IMR-90 (cell line): ENCODE measurements at regions not wholly inside any gene's neighbourhood (a gene's known extent, or its start where the extent isn't known, plus 50 kb on each side); places are given as distances from the start of the nearest gene placed in this dataset.

Experiments used
- ATAC-seq: fragments of 200-7000 bp; cut with Tn5 transposase; 2 replicates; pipeline ENCODE4 v1.9.1; 2020; ENCODE audit warnings: low read depth, mild to moderate bottlenecking, moderate library complexity
- BruUV-seq: library from RNA; stranded (reverse); fragments of 400-500 nt; replicated peaks from 2 replicates; lab custom pipeline; 2021; lab: Mats Ljungman, UMichigan
- CTCF ChIA-PET: fragments of 300-600 bp; formaldehyde crosslinking; extraction: SDS; loops from one replicate; lab custom pipeline; 2021; ENCODE audit warnings: antibody characterized with exemption; lab: Yijun Ruan, JAX
- POLR2A ChIA-PET: fragments of 300-600 bp; sonication (Branson Sonifier 250); formaldehyde crosslinking; loops from one replicate; lab custom pipeline; 2022; ENCODE audit warnings: antibody characterized with exemption; ENCODE audit not compliant: unreplicated experiment; lab: Charles Lee
- DNase-seq: peaks from one replicate; pipeline ENCODE4 v3.0.0; 2013
- H2AFZ ChIP-seq: replicated peaks from 2 replicates; pipeline ENCODE3; 2013; ENCODE audit warnings: low read length, mild to moderate bottlenecking; ENCODE audit not compliant: poor library complexity
- H2AK5ac ChIP-seq: 2 replicates; pipeline ENCODE4 v1.6.1; 2013; ENCODE audit warnings: low read depth, low read length, inconsistent platforms
- H2AK9ac ChIP-seq: replicated peaks from 2 replicates; pipeline ENCODE3; 2013; ENCODE audit warnings: mild to moderate bottlenecking, low read depth, low read length, moderate library complexity; ENCODE audit not compliant: poor library complexity
- H2BK120ac ChIP-seq: 2 replicates; pipeline ENCODE4 v1.6.1; 2013; ENCODE audit warnings: low read depth, low read length, inconsistent platforms
- H2BK15ac ChIP-seq: 3 replicates; pipeline ENCODE4 v1.6.1; 2013; ENCODE audit warnings: low read depth, low read length, inconsistent platforms
- H2BK20ac ChIP-seq: 2 replicates; pipeline ENCODE4 v1.6.1; 2013; ENCODE audit warnings: low read depth, mild to moderate bottlenecking, inconsistent platforms, low read length, moderate library complexity
- H2BK5ac ChIP-seq: 2 replicates; pipeline ENCODE4 v1.6.1; 2013; ENCODE audit warnings: mild to moderate bottlenecking, low read depth, low read length, inconsistent platforms; ENCODE audit not compliant: poor library complexity, severe bottlenecking
- H3K14ac ChIP-seq: replicated peaks from 2 replicates; pipeline ENCODE4 v1.6.1; 2013; ENCODE audit warnings: low read depth, low read length, inconsistent platforms
- H3K18ac ChIP-seq: 2 replicates; pipeline ENCODE4 v1.6.1; 2013; ENCODE audit warnings: low read depth, low read length, control low read depth
- H3K23ac ChIP-seq: 2 replicates; pipeline ENCODE4 v1.6.1; 2013; ENCODE audit warnings: low read depth, low read length, inconsistent platforms
- H3K27ac ChIP-seq: 2 replicates; pipeline ENCODE4 v1.5.1; 2013; ENCODE audit warnings: mild to moderate bottlenecking, control low read depth, low read length; ENCODE audit not compliant: insufficient read depth
- H3K27me3 ChIP-seq: 2 replicates; pipeline ENCODE4 v1.6.1; 2013; ENCODE audit warnings: low read length; ENCODE audit not compliant: control insufficient read depth, insufficient read depth
- H3K36me3 ChIP-seq: 2 replicates; pipeline ENCODE4 v1.6.1; 2013; ENCODE audit warnings: low read length, mixed read lengths; ENCODE audit not compliant: control insufficient read depth, insufficient read depth
- H3K4ac ChIP-seq: 2 replicates; pipeline ENCODE4 v1.6.1; 2013; ENCODE audit warnings: low read depth, low read length, inconsistent platforms
- H3K4me1 ChIP-seq: 2 replicates; pipeline ENCODE4 v1.6.1; 2013; ENCODE audit warnings: low read length, mixed read lengths; ENCODE audit not compliant: control insufficient read depth, insufficient read depth
- H3K4me2 ChIP-seq: 2 replicates; pipeline ENCODE4 v1.6.1; 2013; ENCODE audit warnings: low read depth, mild to moderate bottlenecking, control low read depth, low read length, moderate library complexity
- H3K4me3 ChIP-seq: 2 replicates; pipeline ENCODE4 v1.5.1; 2013; ENCODE audit warnings: low read depth, mild to moderate bottlenecking, control low read depth, low read length, moderate library complexity; ENCODE audit not compliant: insufficient read depth
- H3K56ac ChIP-seq: 2 replicates; pipeline ENCODE4 v1.6.1; 2013; ENCODE audit warnings: low read length, inconsistent platforms; ENCODE audit not compliant: insufficient read depth; ENCODE audit errors: extremely low read depth
- H3K79me1 ChIP-seq, 2 experiments: 2 replicates each; pipeline ENCODE4 v1.6.1; 2013; ENCODE audit warnings: low read length in 2 of 2, inconsistent platforms in 1 of 2, low read depth in 1 of 2
- H3K9ac ChIP-seq: 2 replicates; pipeline ENCODE4 v1.6.1; 2013; ENCODE audit warnings: low read depth, low read length, control low read depth
- H3K9me1 ChIP-seq: 2 replicates; pipeline ENCODE4 v1.6.1; 2013; ENCODE audit warnings: low read length, inconsistent platforms; ENCODE audit not compliant: insufficient read depth
- H3K9me3 ChIP-seq: 2 replicates; pipeline ENCODE4 v1.6.1; 2013; ENCODE audit warnings: low read length; ENCODE audit not compliant: control insufficient read depth, insufficient read depth
- H4K20me1 ChIP-seq: 2 replicates; pipeline ENCODE4 v1.6.1; 2013; ENCODE audit warnings: low read length, inconsistent platforms; ENCODE audit not compliant: insufficient read depth
- H4K5ac ChIP-seq: 2 replicates; pipeline ENCODE4 v1.6.1; 2013; ENCODE audit warnings: mild to moderate bottlenecking, low read depth, low read length, control low read depth
- H4K8ac ChIP-seq, 2 experiments: 2 replicates each; pipeline ENCODE4 v1.6.1; 2013; ENCODE audit warnings: low read depth in 2 of 2, low read length in 2 of 2, control low read depth in 1 of 2, inconsistent platforms in 1 of 2
- H4K91ac ChIP-seq: 2 replicates; pipeline ENCODE4 v1.6.1; 2013; ENCODE audit warnings: low read depth, low read length, inconsistent platforms; ENCODE audit not compliant: insufficient read depth
- BHLHE40 ChIP-seq: fragments of 150-350 bp; IDR thresholded peaks from 2 replicates; pipeline ENCODE4 v1.6.1; 2016; ENCODE audit warnings: mild to moderate bottlenecking, low read depth, low read length
- CEBPB ChIP-seq: IDR thresholded peaks from 2 replicates; pipeline ENCODE4 v1.6.1; 2012; ENCODE audit warnings: low read depth, low read length, improper control_type of control experiment
- CHD1 ChIP-seq: IDR thresholded peaks from 2 replicates; pipeline ENCODE4 v1.6.1; 2012; ENCODE audit warnings: low read depth, low read length, improper control_type of control experiment
- FOS ChIP-seq: fragments of 150-350 bp; IDR thresholded peaks from 2 replicates; pipeline ENCODE4 v1.6.1; 2016; ENCODE audit warnings: low read depth, low read length
- MAFK ChIP-seq: IDR thresholded peaks from 2 replicates; pipeline ENCODE4 v1.6.1; 2012; ENCODE audit warnings: low read depth, low read length, improper control_type of control experiment
- MAZ ChIP-seq: IDR thresholded peaks from 2 replicates; pipeline ENCODE4 v1.6.1; 2012; ENCODE audit warnings: low read depth, mild to moderate bottlenecking, low read length, improper control_type of control experiment, moderate library complexity, borderline replicate concordance
- MXI1 ChIP-seq: IDR thresholded peaks from 2 replicates; pipeline ENCODE4 v1.6.1; 2012; ENCODE audit warnings: low read depth, mild to moderate bottlenecking, low read length, moderate library complexity, borderline replicate concordance
- NFE2L2 ChIP-seq: fragments of 150-350 bp; IDR thresholded peaks from 2 replicates; pipeline ENCODE4 v1.6.1; 2016; ENCODE audit warnings: low read depth, mild to moderate bottlenecking, low read length
- POLR2A ChIP-seq: IDR thresholded peaks from 2 replicates; pipeline ENCODE4 v1.6.1; 2012; ENCODE audit warnings: mild to moderate bottlenecking, low read depth, low read length
- RAD21 ChIP-seq: IDR thresholded peaks from 2 replicates; pipeline ENCODE4 v1.6.1; 2012; ENCODE audit warnings: low read length, improper control_type of control experiment
- RCOR1 ChIP-seq: IDR thresholded peaks from 2 replicates; pipeline ENCODE4 v1.6.1; 2012; ENCODE audit warnings: mild to moderate bottlenecking, low read length, improper control_type of control experiment; ENCODE audit not compliant: insufficient replicate concordance
- RFX5 ChIP-seq: IDR thresholded peaks from 2 replicates; pipeline ENCODE4 v1.8.0; 2012; ENCODE audit warnings: low read depth, mild to moderate bottlenecking, low read length, moderate library complexity
- SMC3 ChIP-seq: fragments of 150-350 bp; IDR thresholded peaks from 2 replicates; pipeline ENCODE4 v1.6.1; 2016; ENCODE audit warnings: low read depth, mild to moderate bottlenecking, antibody characterized with exemption, low read length, moderate library complexity
- WGBS, 2 experiments: methylation state at CpG; one replicate each; pipeline versions ENCODE4 v1.1.5 to v1.1.7; 2013; ENCODE audit warnings: missing lambda C conversion rate in 2 of 2; ENCODE audit not compliant: insufficient read length in 1 of 2; ENCODE audit errors: extremely low coverage in 2 of 2; 5-methylcytosine and 5-hydroxymethylcytosine counted together
- dilution Hi-C: fragments of 300-500 bp; cut with HindIII; formaldehyde crosslinking; loops from one replicate; pipeline ENCODE4 v1.14.3; 2018; ENCODE audit warnings: low sequenced_read_pairs; ENCODE audit not compliant: unreplicated experiment
- in situ Hi-C: fragments of 300-500 bp; cut with MboI; formaldehyde crosslinking; loops from 3 replicates; pipeline ENCODE4 v1.14.3; 2019; ENCODE audit warnings: low sequenced_read_pairs, inconsistent platforms, mixed read lengths
- intact Hi-C: fragments of 100-400 bp; cut with micrococcal nuclease; formaldehyde crosslinking; loops from 2 replicates; pipeline ENCODE4 v1.10.0; 2022
- TF ChIP-seq, protein P1 (sequence below): conservative IDR thresholded peaks from 2 replicates; pipeline ENCODE4 v1.5.1; 2012; ENCODE audit warnings: mild to moderate bottlenecking, low read depth, low read length, improper control_type of control experiment
- TF ChIP-seq, protein P2 (sequence below): fragments of 150-350 bp; IDR thresholded peaks from 2 replicates; pipeline ENCODE4 v1.6.1; 2016; ENCODE audit warnings: low read depth, mild to moderate bottlenecking, low read length, moderate library complexity, borderline replicate concordance
- TF ChIP-seq, protein P3 (sequence below): fragments of 150-350 bp; IDR thresholded peaks from 2 replicates; pipeline ENCODE4 v1.6.1; 2017; ENCODE audit warnings: mild to moderate bottlenecking, antibody characterized with exemption, low read length, low read depth

DNA sequence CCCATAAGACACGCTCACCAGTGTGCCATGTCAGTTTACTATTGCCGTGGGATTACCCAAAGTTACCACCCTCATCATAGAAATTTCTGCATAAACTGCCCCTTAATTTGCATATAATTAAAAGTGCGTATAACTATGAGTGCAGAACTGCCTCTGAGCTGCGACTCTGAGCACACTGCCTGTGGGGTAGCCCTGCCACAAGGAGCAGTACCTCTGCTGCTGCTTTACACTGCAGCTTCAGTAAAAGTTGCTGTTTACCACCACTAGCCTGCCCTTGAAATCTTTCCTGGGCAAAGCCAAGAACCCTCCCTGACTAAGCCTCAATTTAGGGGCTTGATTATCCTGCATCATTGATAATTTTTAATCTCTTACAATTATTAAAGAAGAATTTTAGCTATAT is 213.9 kb upstream of the MAP2 start:
- BruUV-seq: no TSS peak
- no peak overlapping the region for H2BK20ac ChIP-seq
- H2AK5ac ChIP-seq: no peak overlapping the region
- POLR2A ChIA-PET: no interaction called here
- H3K79me1 ChIP-seq: no peaks in the 10 kb centered on the region
- WGBS, 2 experiments: no CpG with 5 or more reads among the region's 4 CpGs
- intact Hi-C loops: no loop called here
- H3K4ac ChIP-seq: no peak overlapping the region
- peaks cover 7% of the 10 kb centered on the region for H3K9me3 ChIP-seq
- H2AFZ ChIP-seq: no peak overlapping the region
- H4K20me1 ChIP-seq: no peaks in the 10 kb centered on the region
- H3K56ac ChIP-seq: no peak overlapping the region
- no peak overlapping the region for H2BK5ac ChIP-seq
- H3K9ac ChIP-seq: no peak overlapping the region
- H3K9me1 ChIP-seq: no peaks in the 10 kb centered on the region
- H3K14ac ChIP-seq: no peak overlapping the region
- no peaks in the 10 kb centered on the region for H3K4me1 ChIP-seq
- H3K23ac ChIP-seq: no peak overlapping the region
- dilution Hi-C loops: no loop called here
- DNase-seq: no peak
- CTCF ChIA-PET: no interaction called here
- no peaks in the 10 kb centered on the region for H3K36me3 ChIP-seq
- H2BK15ac ChIP-seq: no peak overlapping the region
- no peak overlapping the region for H3K4me3 ChIP-seq
- no peak for ATAC-seq
- no peak overlapping the region for H3K4me2 ChIP-seq
- H4K8ac ChIP-seq: no peak overlapping the region
- H3K18ac ChIP-seq: no peak overlapping the region
- no peak overlapping the region for H4K5ac ChIP-seq
- no peak overlapping the region for H2BK120ac ChIP-seq
- in situ Hi-C loops: no loop called here
- H3K27ac ChIP-seq: no peak overlapping the region
- H4K91ac ChIP-seq: no peak overlapping the region
- TF ChIP-seq MAFK (no peak), SMC3 (no peak), MXI1 (no peak), POLR2A (no peak), FOS (no peak), MAZ (no peak), RAD21 (no peak), BHLHE40 (no peak), RCOR1 (no peak), CHD1 (no peak), CEBPB (no peak), RFX5 (no peak), NFE2L2 (no peak)
- TF ChIP-seq, protein P1, sequence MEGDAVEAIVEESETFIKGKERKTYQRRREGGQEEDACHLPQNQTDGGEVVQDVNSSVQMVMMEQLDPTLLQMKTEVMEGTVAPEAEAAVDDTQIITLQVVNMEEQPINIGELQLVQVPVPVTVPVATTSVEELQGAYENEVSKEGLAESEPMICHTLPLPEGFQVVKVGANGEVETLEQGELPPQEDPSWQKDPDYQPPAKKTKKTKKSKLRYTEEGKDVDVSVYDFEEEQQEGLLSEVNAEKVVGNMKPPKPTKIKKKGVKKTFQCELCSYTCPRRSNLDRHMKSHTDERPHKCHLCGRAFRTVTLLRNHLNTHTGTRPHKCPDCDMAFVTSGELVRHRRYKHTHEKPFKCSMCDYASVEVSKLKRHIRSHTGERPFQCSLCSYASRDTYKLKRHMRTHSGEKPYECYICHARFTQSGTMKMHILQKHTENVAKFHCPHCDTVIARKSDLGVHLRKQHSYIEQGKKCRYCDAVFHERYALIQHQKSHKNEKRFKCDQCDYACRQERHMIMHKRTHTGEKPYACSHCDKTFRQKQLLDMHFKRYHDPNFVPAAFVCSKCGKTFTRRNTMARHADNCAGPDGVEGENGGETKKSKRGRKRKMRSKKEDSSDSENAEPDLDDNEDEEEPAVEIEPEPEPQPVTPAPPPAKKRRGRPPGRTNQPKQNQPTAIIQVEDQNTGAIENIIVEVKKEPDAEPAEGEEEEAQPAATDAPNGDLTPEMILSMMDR: no peak
- TF ChIP-seq, protein P2, sequence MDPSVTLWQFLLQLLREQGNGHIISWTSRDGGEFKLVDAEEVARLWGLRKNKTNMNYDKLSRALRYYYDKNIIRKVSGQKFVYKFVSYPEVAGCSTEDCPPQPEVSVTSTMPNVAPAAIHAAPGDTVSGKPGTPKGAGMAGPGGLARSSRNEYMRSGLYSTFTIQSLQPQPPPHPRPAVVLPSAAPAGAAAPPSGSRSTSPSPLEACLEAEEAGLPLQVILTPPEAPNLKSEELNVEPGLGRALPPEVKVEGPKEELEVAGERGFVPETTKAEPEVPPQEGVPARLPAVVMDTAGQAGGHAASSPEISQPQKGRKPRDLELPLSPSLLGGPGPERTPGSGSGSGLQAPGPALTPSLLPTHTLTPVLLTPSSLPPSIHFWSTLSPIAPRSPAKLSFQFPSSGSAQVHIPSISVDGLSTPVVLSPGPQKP: no peak
- TF ChIP-seq, protein P3, sequence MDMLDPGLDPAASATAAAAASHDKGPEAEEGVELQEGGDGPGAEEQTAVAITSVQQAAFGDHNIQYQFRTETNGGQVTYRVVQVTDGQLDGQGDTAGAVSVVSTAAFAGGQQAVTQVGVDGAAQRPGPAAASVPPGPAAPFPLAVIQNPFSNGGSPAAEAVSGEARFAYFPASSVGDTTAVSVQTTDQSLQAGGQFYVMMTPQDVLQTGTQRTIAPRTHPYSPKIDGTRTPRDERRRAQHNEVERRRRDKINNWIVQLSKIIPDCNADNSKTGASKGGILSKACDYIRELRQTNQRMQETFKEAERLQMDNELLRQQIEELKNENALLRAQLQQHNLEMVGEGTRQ: no peak
- no peak overlapping the region for H2AK9ac ChIP-seq
- H3K27me3 ChIP-seq: no peaks in the 10 kb centered on the region
